GM21381 (cell line): ENCODE measurements at regions not wholly inside any gene's neighbourhood (a gene's known extent, or its start where the extent isn't known, plus 50 kb on each side); places are given as distances from the start of the nearest gene placed in this dataset.

Experiments
- ATAC-seq: cut with Tn5 transposase; IDR thresholded peaks from one replicate; pipeline ENCODE4 v1.9.1; 2021; ENCODE audit warnings: mild to moderate bottlenecking, moderate library complexity; ENCODE audit not compliant: unreplicated experiment

DNA sequence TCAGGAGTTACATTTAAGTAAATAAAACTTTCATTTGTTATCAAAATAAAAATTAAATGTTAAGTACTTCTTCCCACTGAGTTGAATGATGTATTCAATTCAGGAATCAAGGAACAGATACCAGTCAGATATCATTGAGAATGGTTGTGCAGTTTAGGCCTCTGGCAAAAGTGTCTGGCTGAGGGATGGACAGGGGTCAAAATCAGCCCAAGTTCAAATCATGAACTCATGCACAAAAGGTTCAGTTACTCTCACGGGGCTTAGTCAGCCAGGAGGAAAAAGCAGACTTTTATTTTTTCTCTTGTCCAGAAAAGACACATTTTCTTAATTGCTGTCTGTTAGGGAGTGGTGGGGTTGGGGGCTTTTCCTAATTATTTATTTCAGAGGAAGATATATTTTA lies 166.3 kb downstream of the RASSF9 start:
- ATAC-seq, result no peak

DNA sequence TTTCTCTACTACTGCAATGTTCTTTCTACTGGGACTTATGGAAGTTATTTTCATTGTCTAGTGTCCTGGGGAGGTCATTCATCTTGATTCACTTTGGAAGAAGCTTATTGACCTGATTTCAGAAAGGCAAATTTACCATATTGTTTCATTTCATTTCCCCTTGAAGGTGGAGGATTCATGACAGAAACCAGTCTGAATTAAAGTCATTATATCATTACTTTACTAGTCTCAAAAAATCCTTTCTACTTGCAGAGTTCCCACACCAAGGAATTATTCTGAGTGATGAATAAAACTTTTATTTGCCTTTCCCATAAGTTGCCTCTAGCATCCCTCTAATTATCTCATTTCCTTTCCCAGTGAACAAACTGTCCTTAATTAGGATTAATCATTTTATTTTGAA lies 163.8 kb downstream of the RASSF9 start:
- ATAC-seq, result no peak

DNA sequence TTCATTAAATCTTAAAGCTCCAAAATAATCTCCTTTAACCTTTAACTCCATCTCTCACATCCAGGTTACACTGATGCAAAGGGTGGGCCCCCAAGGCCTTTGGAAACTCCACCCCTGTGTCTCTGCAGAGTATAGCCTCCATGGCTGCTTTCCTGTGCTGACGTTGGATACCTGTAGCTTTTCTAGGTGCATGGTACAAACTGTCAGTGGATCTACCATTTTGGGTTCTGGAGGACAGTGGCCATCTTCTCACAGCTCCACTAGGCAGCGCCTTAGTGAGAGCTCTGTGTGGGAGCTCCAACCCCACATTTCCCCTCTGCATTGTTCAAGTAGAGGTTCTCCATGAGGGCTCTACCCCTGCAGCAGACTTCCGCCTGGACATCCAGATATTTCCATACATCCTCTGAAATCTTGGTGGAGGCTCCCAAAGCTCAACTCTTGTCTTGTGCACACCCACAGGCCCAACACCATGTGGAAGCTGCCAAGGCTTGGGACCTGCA lies 162.2 kb downstream of the RASSF9 start:
- no peak for ATAC-seq

DNA sequence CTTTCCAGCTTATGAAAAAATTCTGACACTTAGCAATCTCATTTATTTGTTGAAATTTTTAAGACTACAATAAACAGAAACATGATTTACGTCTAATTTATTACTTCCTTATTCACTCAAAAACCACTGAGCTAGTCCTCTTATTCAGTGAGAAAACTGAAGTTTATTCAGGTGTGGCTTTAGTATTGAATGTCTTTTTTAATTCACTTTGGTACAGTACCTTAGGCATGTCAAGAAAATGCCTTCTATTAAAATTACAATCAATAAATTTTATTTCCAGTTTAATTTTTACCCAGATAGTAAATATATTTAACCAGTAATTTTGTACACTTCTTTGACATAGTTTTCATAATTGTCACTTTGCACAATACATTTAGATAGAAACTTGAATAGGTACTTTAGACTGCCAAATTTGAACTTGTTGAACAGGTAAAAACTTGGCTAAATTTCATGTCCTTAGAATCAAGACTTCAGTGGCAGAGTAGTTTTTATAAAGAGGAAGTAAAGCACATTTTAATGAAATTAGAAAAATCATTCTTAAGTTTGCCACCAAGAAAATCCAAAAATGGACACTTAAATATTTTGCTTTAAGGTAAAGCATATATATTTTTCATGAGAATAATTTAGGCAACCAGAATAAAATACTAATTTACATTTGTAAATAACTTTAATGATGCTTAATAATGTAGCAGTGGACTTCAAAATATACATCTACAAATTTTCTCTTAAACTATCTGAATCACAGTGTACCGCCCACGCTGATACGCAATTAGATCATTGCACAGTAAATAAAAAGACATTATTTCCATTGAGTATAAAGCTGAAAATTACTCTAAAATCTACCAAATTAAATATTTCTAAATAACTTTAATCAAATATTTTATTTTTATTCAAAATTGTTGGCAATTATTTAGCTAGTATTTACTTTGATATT lies 159.1 kb downstream of the RASSF9 start:
- no peak for ATAC-seq

DNA sequence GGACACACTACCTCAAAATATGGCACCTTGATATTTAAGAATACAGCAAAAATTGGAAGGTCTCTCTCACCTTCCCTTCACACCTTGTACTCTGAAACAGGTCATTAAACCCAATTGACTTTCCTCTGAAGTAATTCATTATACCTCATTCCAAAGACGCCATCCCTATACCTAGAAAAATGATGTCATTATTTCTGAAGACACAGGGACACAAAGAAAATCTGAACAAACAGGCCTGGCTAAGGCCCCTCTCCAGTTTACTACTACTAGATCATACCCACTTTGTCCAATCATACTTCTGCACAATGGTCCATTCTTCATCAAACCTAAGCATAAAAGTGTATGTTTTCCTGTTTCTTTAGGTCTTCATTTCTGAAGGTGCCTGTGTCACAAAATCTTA lies 156.9 kb downstream of the RASSF9 start:
- no peak for ATAC-seq

DNA sequence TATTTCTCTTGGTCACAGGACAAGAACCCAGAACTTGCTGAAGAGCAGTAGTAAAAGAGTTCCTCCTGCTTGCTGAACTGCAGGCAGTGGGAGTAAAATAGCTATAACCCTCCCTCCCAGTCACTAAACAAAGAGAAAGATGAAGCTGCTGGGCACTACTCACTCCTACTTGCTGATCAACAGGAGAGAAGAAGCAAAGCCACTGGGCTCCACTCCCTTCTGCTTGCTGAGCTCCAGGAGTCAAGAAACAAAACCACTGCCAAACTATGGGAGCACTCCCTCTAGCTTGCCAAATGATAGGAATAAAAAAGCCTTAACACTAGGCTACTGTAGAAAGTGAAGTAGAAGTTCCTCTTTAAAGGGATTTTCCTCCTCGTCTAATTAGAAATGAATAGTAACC lies 155.3 kb downstream of the RASSF9 start:
- ATAC-seq, result no peak

DNA sequence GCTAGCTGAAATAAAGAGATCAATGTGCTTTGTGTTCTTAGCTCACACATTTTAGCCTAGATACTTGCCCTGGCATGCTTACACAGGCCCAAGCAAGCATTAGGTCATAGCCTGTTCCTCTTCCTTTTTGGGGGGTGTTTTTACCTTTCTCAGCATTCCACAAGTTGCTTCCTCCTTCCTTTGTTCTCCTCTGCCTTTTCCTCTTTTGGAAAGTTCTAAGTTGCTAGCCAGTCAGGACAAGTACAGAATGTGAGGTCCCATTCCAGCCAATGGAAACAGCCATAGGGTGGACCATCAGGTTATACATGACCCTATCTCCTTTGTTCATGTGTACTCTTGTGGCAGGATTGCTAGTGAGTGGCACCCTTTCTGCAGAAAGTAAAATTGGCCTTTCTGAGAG lies 154.9 kb downstream of the RASSF9 start:
- no peak for ATAC-seq

DNA sequence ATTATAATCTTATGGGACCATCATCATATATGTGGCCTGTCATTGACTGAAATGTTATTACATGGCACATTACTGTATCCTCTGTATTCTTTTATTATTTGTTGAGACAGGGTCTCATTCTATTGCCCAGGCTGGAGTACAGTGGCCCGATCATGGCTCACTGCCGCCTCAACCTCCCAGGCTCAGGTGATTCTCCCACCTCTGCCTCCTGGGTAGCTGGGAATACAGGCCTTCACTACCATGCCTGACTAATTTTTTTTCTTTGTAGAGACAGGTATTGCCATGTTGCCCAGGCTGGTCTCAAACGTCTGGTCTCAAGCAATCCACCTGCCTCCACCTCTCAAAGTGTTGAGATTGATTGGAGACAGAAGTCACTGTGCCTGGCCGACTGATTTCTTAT lies 153.2 kb downstream of the RASSF9 start:
- no peak for ATAC-seq

DNA sequence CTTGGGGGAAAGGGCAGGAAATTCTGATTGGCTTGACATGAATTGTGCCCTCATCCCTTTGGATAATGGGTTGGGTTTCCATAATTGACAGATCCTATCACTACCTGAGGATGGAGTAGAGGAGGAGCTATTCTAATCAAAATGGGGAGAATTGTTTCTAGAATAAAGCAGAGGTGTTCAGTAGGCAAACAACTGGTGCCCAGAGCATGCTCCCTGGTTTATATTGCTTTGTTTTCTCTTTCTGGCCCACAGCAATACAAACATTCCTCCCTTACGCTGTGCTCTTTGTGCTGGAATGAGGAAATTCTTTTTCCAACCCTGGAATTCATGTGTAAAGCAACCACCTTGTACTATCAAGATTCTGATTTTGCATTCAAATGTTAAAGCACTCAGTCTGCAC lies 147.4 kb downstream of the RASSF9 start:
- no peak for ATAC-seq

DNA sequence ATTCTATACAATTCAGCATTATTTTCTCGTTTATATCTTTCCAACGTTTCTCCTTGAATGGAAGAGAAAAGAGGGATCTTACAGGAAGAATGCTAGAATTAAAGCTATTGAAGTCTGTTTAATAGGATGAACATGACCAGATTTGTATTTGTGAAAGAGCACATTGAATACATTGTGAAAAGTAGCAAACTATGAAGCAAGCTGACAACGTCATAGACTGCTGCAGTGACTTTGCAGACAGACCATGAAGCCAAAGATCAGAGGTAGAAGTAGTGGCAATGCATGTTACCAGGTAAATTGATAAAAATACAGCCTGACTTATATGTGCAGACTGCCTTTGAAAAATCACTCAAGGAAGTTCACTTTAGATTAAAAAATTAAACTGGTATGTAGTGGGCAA lies 146.1 kb downstream of the RASSF9 start:
- ATAC-seq, result no peak

DNA sequence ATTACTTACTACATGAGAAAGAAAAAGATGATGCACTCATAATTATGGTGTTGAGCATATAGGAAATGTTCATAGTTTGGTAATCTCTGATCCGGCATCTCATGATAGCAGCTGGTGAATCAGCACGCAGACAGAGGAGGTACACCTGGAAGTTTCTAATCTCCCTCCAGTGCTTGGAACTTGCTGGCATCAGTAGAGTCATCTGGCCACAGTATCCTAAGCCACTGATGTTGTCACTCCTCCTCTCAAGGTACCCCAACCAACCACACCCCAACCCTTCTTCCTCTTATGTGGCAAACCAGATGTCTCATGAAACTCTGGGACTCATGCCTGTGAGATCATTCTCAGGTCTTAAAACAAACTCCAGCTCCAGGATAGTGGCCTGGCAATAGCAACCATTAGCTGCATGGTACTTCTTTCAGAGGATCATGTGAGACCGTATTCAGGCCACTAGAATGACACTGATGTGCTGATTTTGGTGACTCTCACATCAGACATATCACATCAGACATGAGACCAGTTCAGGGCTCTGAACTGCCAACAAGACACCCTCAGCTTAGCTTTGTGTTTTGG lies 143.0 kb downstream of the RASSF9 start:
- no peak for ATAC-seq

DNA sequence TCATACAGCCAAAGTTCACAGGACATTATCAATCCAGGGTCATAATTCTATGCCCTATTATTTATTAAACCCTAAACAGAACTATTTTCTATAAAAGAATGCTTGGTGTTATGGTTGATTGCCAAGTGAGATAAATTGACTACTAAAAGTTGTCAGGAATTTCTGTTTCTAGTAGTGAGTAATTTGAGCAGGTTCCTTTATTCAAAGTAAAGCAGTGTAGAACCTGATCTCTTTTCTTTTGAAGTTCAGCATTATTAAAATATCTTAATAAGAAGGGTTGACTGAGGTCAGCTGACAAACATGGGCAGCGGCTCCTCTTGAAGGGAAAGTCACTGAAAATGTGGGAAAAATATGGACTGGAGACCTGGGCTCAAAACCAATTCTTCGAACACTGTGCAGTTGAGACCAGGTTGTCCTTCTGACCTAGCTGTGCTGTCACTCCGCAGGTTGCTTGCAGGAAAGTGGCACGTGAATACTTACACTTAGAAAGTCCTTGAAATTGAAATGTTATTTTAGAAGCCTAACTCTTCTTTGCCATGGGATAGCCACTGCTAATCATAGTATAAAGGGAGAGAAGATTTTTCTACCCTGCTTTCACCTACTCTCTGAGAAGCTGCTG lies 141.0 kb downstream of the RASSF9 start:
- no peak for ATAC-seq

DNA sequence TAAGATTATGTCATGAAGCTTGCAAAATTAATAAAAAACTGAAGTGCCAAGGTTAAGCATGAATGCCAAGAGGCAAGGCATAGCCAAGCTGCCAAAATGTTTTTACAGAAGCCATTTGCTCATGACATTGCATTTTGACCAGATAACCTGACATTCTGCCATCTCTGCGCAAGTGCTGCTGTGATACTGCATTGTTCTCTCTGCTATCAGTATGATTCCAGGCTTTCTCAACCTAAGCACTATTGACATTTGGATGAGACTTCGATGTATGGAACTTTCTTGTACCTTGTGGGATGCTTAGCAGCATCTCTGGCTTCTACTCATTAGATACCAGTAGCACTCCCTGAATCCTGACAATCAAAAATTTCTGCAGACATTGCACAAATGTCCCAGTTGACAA lies 139.2 kb downstream of the RASSF9 start:
- ATAC-seq, result no peak

DNA sequence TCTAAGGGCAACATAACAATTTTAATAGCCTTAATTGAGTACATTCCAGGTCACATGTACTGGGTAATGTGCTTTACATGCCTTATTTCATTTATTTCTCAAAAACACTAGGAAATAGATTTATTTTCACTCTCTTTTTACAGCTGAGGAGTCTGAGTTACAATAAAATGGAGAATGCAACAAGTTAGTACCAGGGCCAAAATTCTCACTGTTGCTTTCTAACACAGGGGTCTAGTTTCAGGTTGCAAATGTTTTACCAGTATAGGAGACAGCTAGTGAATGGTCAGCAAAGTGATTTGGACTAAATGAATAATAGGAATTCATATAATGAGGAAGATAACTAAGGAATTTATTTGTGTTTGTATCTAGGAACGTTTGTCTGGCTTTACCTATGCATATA lies 137.3 kb downstream of the RASSF9 start:
- no peak for ATAC-seq

DNA sequence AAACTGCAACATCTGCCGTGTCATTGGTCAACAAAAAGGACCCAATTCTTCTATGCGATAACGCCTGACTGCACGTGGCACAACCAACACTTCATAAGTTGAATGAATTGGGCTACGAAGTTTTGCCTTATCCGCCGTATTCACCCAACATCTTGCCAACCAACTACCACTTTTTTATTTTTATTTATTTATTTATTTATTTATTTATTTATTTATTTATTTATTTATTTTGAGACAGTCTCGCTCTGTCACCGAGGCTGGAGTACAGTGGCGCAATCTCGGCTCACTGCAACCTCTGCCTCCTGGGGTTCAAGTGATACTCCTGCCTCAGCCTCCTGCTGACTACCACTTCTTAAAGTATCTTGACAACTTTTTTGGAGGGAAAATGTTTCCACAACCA lies 127.4 kb downstream of the RASSF9 start:
- ATAC-seq, result no peak

DNA sequence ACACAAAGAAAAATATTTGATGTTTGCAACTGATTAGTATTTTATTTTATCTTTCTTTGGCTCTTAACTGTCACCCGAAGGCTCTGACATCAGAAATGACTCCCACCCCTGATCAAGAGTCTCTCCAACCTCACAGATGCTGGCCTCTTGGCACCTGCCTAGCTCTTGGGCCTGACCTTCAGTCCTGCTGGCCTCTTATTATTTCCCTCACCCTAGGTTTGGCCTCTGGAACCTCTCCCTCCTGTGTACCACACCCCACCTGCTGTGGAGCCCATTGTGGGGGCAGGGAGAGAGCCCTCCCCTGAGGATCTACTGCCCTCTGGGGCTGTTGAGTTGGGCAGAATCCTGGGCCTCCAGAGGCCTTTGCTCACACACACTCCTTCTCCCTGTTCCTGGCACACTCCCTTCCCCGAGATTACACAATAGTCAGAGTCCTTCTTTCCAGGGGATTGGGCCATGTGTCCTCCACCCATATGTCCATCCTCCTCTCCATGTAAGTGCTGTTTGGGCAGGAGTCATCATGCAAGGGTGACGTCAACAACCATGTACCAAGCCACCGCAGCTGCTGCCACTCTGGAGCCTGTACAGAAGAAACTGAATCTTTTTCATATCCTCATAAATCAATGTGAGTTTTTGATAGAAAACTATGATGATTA lies 124.3 kb downstream of the RASSF9 start:
- ATAC-seq, result no peak

DNA sequence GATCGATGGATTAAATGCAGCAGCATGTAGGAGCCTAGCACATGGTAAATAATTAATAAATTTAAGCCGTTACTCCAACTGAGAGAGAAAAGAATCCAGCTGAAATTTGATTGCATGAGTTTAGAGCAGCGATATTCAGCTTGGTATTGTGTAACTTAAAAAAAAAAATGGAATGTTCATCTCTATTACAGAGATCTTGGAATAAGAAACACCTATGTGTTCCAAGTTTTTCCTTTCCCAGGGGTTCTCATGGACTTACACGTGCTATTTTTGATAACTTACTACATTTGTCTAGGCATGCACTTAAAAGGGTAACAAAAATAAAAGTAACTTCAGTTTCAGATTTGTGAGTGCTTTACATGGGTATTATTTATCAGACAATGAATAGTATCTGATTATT lies 122.8 kb downstream of the RASSF9 start:
- ATAC-seq, result no peak

DNA sequence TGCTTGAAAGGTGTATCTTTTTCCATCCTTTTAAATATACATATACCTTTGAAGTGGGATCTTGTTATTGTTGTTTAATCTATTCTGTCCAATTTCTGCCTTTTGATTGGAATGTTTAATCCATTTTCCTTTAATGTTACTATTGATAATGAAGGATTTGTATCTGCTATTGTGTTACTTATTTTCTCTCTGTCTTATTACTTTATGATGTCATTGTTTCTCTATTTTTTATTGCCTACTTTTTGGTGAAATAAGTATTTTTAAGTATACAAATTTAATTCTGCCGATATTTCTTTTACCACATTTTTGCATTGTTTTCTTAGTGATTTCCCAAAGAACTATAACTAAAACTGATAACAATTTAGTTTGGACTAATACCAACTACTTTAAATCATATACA lies 121.8 kb downstream of the RASSF9 start:
- ATAC-seq, result no peak

DNA sequence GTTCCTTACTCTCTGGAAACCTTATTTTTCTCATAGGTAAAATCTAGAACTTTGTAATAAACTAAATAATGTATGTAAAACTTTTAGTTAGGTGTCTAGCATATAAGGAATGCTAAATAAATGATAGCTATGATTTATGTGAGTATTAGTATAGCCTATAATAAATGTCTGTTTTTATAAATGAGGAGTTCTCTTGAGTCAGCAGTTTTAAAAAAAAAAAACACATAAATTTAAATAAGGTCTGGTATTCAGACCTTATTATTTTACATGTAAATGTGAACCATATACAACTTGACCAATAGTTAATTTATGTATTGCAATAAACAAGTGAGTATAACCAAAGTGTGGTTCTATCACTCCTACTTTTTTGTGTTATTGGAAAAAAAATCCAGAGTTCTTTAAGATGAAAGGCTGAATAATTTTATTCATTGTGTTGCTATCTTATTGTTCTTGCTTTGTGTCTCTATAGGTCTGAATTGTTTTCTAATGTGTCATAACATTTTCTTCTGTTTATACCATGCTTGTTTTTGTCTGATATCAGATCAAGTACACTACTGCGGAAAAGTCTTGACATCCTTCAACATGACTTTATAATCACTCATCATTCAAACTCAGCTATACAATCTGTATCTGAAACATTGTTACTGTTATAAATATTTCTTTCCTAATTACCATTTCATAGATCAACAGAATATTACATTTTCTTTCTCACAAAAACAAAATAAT lies 115.7 kb downstream of the RASSF9 start:
- ATAC-seq, result no peak

DNA sequence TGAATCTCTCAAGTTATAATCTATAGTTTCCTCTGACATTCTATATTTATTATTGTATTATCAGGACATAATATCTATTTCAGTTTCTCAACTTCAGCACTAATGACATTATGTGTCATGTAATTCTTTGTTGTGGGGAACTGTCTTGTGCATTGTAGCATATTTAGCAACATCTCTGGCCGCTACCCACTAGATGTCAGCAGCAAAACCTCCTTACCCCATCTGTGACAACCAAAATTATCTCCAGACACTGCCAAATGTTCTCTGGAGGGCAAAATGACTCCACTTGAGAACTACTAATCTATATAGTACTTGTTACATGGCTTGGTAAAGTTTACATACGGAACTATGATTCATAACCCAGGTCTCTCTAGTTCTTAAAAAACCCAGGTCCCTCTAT lies 110.2 kb downstream of the RASSF9 start:
- ATAC-seq, result no peak
